ENCODE measurements at regions not wholly inside any gene's neighbourhood (a gene's known extent, or its start where the extent isn't known, plus 50 kb on each side); places are given as distances from the start of the nearest gene placed in this dataset.
"Not testable (repeated sequence)": the region's sequence is repeated elsewhere in the genome, so short reads cannot be mapped to it uniquely, and the experiment has no call there.

- DNase-seq (ENCODE audit: low read depth): no peak
Observed at GRCh38 chr1:199512037-199512710, 515.3 kb upstream of the NR5A2 start.

GRCh38 chr1:199515261-199515660 is 512.2 kb upstream of the NR5A2 start:
- no peak for DNase-seq (ENCODE audit: low read depth)

GRCh38 chr1:199522338-199522737 is 505.2 kb upstream of the NR5A2 start:
- DNase-seq (ENCODE audit: low read depth): no peak

- no peak for DNase-seq (ENCODE audit: low read depth)
Observed at GRCh38 chr1:199522936-199523335, 504.6 kb upstream of the NR5A2 start.

- DNase-seq (ENCODE audit: low read depth): no peak
Observed at GRCh38 chr1:199529324-199529723, 498.2 kb upstream of the NR5A2 start.

GRCh38 chr1:199533361-199533760 is 494.1 kb upstream of the NR5A2 start:
- not testable (repeated sequence) for DNase-seq (ENCODE audit: low read depth)

GRCh38 chr1:199545780-199546179 is 481.7 kb upstream of the NR5A2 start:
- DNase-seq (ENCODE audit: low read depth): no peak

GRCh38 chr1:199546323-199546722 is 481.2 kb upstream of the NR5A2 start:
- no peak for DNase-seq (ENCODE audit: low read depth)

GRCh38 chr1:199549421-199549820 is 478.1 kb upstream of the NR5A2 start:
- no peak for DNase-seq (ENCODE audit: low read depth)

- DNase-seq (ENCODE audit: low read depth): no peak
Observed at GRCh38 chr1:199550199-199551065, 477.1 kb upstream of the NR5A2 start.

- DNase-seq (ENCODE audit: low read depth): peak; percentile 32
Observed at GRCh38 chr1:199551967-199552565, 475.4 kb upstream of the NR5A2 start.

- DNase-seq (ENCODE audit: low read depth): no peak
Observed at GRCh38 chr1:199553104-199553503, 474.4 kb upstream of the NR5A2 start.

GRCh38 chr1:199561334-199561733 is 466.2 kb upstream of the NR5A2 start:
- DNase-seq (ENCODE audit: low read depth): no peak

GRCh38 chr1:199573047-199573446 is 454.5 kb upstream of the NR5A2 start:
- DNase-seq (ENCODE audit: low read depth): no peak

GRCh38 chr1:199574950-199575349 is 452.6 kb upstream of the NR5A2 start:
- DNase-seq (ENCODE audit: low read depth): no peak

- DNase-seq (ENCODE audit: low read depth): no peak
Observed at GRCh38 chr1:199580300-199580699, 447.2 kb upstream of the NR5A2 start.

GRCh38 chr1:199585392-199585791 is 442.1 kb upstream of the NR5A2 start:
- no peak for DNase-seq (ENCODE audit: low read depth)

GRCh38 chr1:199590708-199591107 is 436.8 kb upstream of the NR5A2 start:
- no peak for DNase-seq (ENCODE audit: low read depth)

- no peak for DNase-seq (ENCODE audit: low read depth)
Observed at GRCh38 chr1:199591468-199591867, 436.0 kb upstream of the NR5A2 start.

- DNase-seq (ENCODE audit: low read depth): no peak
Observed at GRCh38 chr1:199593475-199593874, 434.0 kb upstream of the NR5A2 start.

GRCh38 chr1:199596448-199596847 is 431.1 kb upstream of the NR5A2 start:
- not testable (repeated sequence) for DNase-seq (ENCODE audit: low read depth)

- no peak for DNase-seq (ENCODE audit: low read depth)
Observed at GRCh38 chr1:199597152-199597551, 430.4 kb upstream of the NR5A2 start.

- no peak for DNase-seq (ENCODE audit: low read depth)
Observed at GRCh38 chr1:199608414-199608813, 419.1 kb upstream of the NR5A2 start.
